ENCODE measurements at regions not wholly inside any gene's neighbourhood (a gene's known extent, or its start where the extent isn't known, plus 50 kb on each side); places are given as distances from the start of the nearest gene placed in this dataset.

GRCh38 chr2:220871909-220872308 lies 700.2 kb downstream of the EPHA4 start:
- Histone ChIP-seq H3K4me2 (ENCODE audit: insufficient read depth, low read length) (no peak overlapping the region), H4K20me1 (ENCODE audit: insufficient read depth, low read length) (no peaks in the 10 kb centered on the region), H3K4me3 (ENCODE audit: insufficient read depth, low read length) (no peak overlapping the region), H3K27me3 (ENCODE audit: insufficient read depth, low read length) (no peaks in the 10 kb centered on the region), H3K9me3 (ENCODE audit: low read depth, low read length) (no peaks in the 10 kb centered on the region), H3K79me2 (ENCODE audit: insufficient read depth, low read length) (no peaks in the 10 kb centered on the region), H3K27ac (ENCODE audit: low read depth, low read length) (no peak overlapping the region), H3K4me1 (ENCODE audit: insufficient read depth, low read length) (no peaks in the 10 kb centered on the region), H2AFZ (ENCODE audit: low read length) (no peak overlapping the region), H3K36me3 (ENCODE audit: insufficient read depth, low read length) (no peaks in the 10 kb centered on the region)
- TF ChIP-seq CTCF (IDR thresholded peaks at IDR 0.05; ENCODE audit: extremely low read depth, low read depth, low read length) = no peak
- DNase-seq (ENCODE audit: insufficient read length, low spot score, missing footprints) = no peak

DNA sequence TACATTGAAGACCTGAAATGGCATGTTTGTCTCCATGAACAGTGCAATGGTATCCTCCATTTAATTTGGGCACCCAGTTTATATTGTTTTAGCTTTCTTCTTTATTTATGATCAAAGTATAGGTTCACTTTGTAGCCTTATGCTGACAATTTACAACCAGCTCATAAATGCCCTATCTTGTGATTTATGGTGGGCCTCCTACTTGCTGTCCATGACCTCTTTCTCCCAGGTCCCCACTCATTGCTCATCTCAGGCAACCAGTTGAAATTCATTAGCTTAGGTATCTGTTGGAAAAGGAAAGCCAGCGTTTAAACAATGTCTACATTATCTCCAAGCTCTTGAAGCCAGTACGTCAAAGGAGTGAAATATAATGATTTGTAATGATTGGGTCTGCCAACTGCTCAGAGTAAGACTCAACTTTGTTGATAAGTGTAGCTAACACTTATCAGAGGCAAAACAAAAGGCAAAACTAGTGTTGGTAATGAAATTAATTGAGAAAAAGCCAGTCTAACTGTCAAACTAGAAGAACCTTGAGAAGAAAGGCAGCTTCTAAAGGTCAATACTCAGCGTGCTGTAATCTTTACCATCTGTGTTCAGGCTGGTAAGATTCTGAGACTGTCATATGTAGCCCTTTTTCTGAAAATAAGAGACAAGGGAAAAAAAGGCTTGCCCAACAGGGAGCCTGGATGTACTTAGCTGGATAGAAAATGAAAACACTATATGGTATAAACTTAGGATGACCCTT lies 695.9 kb downstream of the EPHA4 start:
- no peaks in the 10 kb centered on the region for H4K20me1 ChIP-seq (ENCODE audit: insufficient read depth, low read length)
- H2AFZ ChIP-seq (ENCODE audit: low read length) = no peak overlapping the region
- no peak for DNase-seq (ENCODE audit: insufficient read length, low spot score, missing footprints)
- no peaks in the 10 kb centered on the region for H3K9me3 ChIP-seq (ENCODE audit: low read depth, low read length)
- H3K4me2 ChIP-seq (ENCODE audit: insufficient read depth, low read length) = no peak overlapping the region
- no peaks in the 10 kb centered on the region for H3K27me3 ChIP-seq (ENCODE audit: insufficient read depth, low read length)
- H3K4me3 ChIP-seq (ENCODE audit: insufficient read depth, low read length) = no peak overlapping the region
- H3K4me1 ChIP-seq (ENCODE audit: insufficient read depth, low read length) = no peaks in the 10 kb centered on the region
- no peak overlapping the region for H3K27ac ChIP-seq (ENCODE audit: low read depth, low read length)
- no peak for TF ChIP-seq CTCF (IDR thresholded peaks at IDR 0.05; ENCODE audit: extremely low read depth, low read depth, low read length)
- no peaks in the 10 kb centered on the region for H3K79me2 ChIP-seq (ENCODE audit: insufficient read depth, low read length)
- no peaks in the 10 kb centered on the region for H3K36me3 ChIP-seq (ENCODE audit: insufficient read depth, low read length)

DNA sequence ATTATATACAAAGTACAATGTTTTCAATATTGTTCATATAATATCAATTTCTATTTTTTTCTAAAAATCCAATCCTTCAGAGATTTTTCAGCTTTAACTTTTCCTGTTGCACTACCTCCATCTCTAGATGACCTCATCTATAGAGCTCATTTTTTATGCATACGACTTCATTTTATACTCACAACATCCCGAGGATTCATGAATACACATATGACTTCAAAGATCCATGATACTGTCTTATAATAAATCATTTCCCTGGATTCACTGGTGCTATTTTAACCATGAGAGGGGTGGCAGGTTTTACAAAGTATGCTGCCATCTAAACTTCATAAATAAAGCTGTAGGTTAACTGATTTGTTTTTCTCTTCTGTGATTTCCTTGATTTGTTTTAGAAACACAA lies 694.6 kb downstream of the EPHA4 start:
- H3K4me2 ChIP-seq (ENCODE audit: insufficient read depth, low read length) = no peak overlapping the region
- no peaks in the 10 kb centered on the region for H3K27me3 ChIP-seq (ENCODE audit: insufficient read depth, low read length)
- H3K4me1 ChIP-seq (ENCODE audit: insufficient read depth, low read length) = no peaks in the 10 kb centered on the region
- no peaks in the 10 kb centered on the region for H3K9me3 ChIP-seq (ENCODE audit: low read depth, low read length)
- no peaks in the 10 kb centered on the region for H3K79me2 ChIP-seq (ENCODE audit: insufficient read depth, low read length)
- no peak overlapping the region for H2AFZ ChIP-seq (ENCODE audit: low read length)
- no peak overlapping the region for H3K27ac ChIP-seq (ENCODE audit: low read depth, low read length)
- no peak for DNase-seq (ENCODE audit: insufficient read length, low spot score, missing footprints)
- no peaks in the 10 kb centered on the region for H4K20me1 ChIP-seq (ENCODE audit: insufficient read depth, low read length)
- no peak for TF ChIP-seq CTCF (IDR thresholded peaks at IDR 0.05; ENCODE audit: extremely low read depth, low read depth, low read length)
- H3K4me3 ChIP-seq (ENCODE audit: insufficient read depth, low read length) = no peak overlapping the region
- no peaks in the 10 kb centered on the region for H3K36me3 ChIP-seq (ENCODE audit: insufficient read depth, low read length)

- Histone ChIP-seq H3K9me3 (ENCODE audit: low read depth, low read length) (no peaks in the 10 kb centered on the region), H2AFZ (ENCODE audit: low read length) (no peak overlapping the region), H3K4me3 (ENCODE audit: insufficient read depth, low read length) (no peak overlapping the region), H3K36me3 (ENCODE audit: insufficient read depth, low read length) (no peaks in the 10 kb centered on the region), H3K4me1 (ENCODE audit: insufficient read depth, low read length) (no peaks in the 10 kb centered on the region), H3K27ac (ENCODE audit: low read depth, low read length) (no peak overlapping the region), H3K27me3 (ENCODE audit: insufficient read depth, low read length) (no peaks in the 10 kb centered on the region), H3K79me2 (ENCODE audit: insufficient read depth, low read length) (no peaks in the 10 kb centered on the region), H4K20me1 (ENCODE audit: insufficient read depth, low read length) (no peaks in the 10 kb centered on the region), H3K4me2 (ENCODE audit: insufficient read depth, low read length) (no peak overlapping the region)
- TF ChIP-seq CTCF (IDR thresholded peaks at IDR 0.05; ENCODE audit: extremely low read depth, low read depth, low read length) = no peak
- DNase-seq (ENCODE audit: insufficient read length, low spot score, missing footprints) = peak; percentile 21
Measured at GRCh38 chr2:220877897-220878296, 694.2 kb downstream of the EPHA4 start.
